Ovary (tissue), 7 donors: ENCODE measurements at regions not wholly inside any gene's neighbourhood (a gene's known extent, or its start where the extent isn't known, plus 50 kb on each side); places are given as distances from the start of the nearest gene placed in this dataset.

ENCODE experiments used
- DNase-seq, 5 donors: peaks; one replicate each; pipeline ENCODE4 v3.0.0-alpha.2; 2019 to 2020
- H3K27ac ChIP-seq, 2 donors: fragments of 200-600 bp; one replicate each; pipeline versions ENCODE4 v1.5.1 to v1.8.0; 2019 to 2022
- H3K27me3 ChIP-seq: fragments of 200-600 bp; one replicate; pipeline ENCODE4 v1.8.0; 2022
- H3K36me3 ChIP-seq: fragments of 200-600 bp; sonication (generic); one replicate; pipeline ENCODE4 v1.5.1; 2019
- H3K4me1 ChIP-seq: one replicate; pipeline ENCODE4 v1.8.1; 2013; ENCODE audit warnings: mild to moderate bottlenecking, moderate library complexity; ENCODE audit not compliant: insufficient read depth
- H3K4me3 ChIP-seq: fragments of 200-600 bp; sonication (generic); one replicate; pipeline ENCODE4 v1.5.1; 2017
- H3K9me3 ChIP-seq, 2 donors: fragments of 200-600 bp in 1 of 2; sonication (generic) in 1 of 2; one replicate each; pipeline versions ENCODE4 v1.5.1 to v1.8.1; 2013 to 2019; ENCODE audit warnings: mild to moderate bottlenecking in 1 of 2, moderate library complexity in 1 of 2
- EP300 ChIP-seq: sonication (generic); formaldehyde crosslinking; IDR thresholded peaks from one replicate; pipeline ENCODE4 v1.6.1; 2017; ENCODE audit warnings: antibody characterized with exemption
- POLR2A ChIP-seq: fragments of 450-650 bp; IDR thresholded peaks from one replicate; pipeline ENCODE4 v1.6.1; 2017; ENCODE audit warnings: antibody characterized with exemption, mild to moderate bottlenecking, moderate library complexity
- WGBS, 3 donors: extraction: QIAGEN DNeasy Blood & Tissue Kit in 1 of 3; methylation state at CpG; one replicate each; pipeline versions ENCODE4 v1.1.5 to v1.1.7; 2013 to 2017; 5-methylcytosine and 5-hydroxymethylcytosine counted together
- intact Hi-C, 4 donors: fragments of 100-400 bp; cut with DNase I; formaldehyde crosslinking; loops; one replicate each; pipeline versions ENCODE4 v1.11.0 to v1.15.1; 2022 to 2023
- TF ChIP-seq, protein P1 (sequence below), 3 donors: fragments of 450-650 bp in 2 of 3; fragments of 200-600 bp in 1 of 3; IDR thresholded peaks; one replicate each; pipeline versions ENCODE4 v1.5.1 to v1.8.0; 2016 to 2022; ENCODE audit warnings: antibody characterized with exemption in 3 of 3, mild to moderate bottlenecking in 1 of 3
- donor health status: DM: no; HTN: no; CAD: no; lungs with moderate emphysema.
- donor health status: DM: no; HTN: no; CAD: no.
- donor health status: Bipolar disorder and iron deficiency.
- donor health status: DM: no; HTN: no; CAD: no.
- donor health status: DM: yes; HTN: yes; CAD: no.

GRCh38 chr1:217109928-217110327 is 386.7 kb upstream of the ESRRG start:
- 67 to 78% (median 69%) methylated on average over 1 of the region's 1 CpG for WGBS, 3 donors
- H3K4me1 ChIP-seq = no peaks in the 10 kb centered on the region
- intact Hi-C loops = no loop called here
- H3K4me3 ChIP-seq = no peak overlapping the region
- no peak overlapping the region for H3K27ac ChIP-seq
- no peaks in the 10 kb centered on the region for H3K27me3 ChIP-seq
- H3K36me3 ChIP-seq = no peaks in the 10 kb centered on the region
- H3K9me3 ChIP-seq = no peaks in the 10 kb centered on the region
- DNase-seq = no peak
- TF ChIP-seq POLR2A (no peak), EP300 (no peak)
- TF ChIP-seq, protein P1, sequence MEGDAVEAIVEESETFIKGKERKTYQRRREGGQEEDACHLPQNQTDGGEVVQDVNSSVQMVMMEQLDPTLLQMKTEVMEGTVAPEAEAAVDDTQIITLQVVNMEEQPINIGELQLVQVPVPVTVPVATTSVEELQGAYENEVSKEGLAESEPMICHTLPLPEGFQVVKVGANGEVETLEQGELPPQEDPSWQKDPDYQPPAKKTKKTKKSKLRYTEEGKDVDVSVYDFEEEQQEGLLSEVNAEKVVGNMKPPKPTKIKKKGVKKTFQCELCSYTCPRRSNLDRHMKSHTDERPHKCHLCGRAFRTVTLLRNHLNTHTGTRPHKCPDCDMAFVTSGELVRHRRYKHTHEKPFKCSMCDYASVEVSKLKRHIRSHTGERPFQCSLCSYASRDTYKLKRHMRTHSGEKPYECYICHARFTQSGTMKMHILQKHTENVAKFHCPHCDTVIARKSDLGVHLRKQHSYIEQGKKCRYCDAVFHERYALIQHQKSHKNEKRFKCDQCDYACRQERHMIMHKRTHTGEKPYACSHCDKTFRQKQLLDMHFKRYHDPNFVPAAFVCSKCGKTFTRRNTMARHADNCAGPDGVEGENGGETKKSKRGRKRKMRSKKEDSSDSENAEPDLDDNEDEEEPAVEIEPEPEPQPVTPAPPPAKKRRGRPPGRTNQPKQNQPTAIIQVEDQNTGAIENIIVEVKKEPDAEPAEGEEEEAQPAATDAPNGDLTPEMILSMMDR (IDR thresholded peaks at IDR 0.05) = no peak

DNA sequence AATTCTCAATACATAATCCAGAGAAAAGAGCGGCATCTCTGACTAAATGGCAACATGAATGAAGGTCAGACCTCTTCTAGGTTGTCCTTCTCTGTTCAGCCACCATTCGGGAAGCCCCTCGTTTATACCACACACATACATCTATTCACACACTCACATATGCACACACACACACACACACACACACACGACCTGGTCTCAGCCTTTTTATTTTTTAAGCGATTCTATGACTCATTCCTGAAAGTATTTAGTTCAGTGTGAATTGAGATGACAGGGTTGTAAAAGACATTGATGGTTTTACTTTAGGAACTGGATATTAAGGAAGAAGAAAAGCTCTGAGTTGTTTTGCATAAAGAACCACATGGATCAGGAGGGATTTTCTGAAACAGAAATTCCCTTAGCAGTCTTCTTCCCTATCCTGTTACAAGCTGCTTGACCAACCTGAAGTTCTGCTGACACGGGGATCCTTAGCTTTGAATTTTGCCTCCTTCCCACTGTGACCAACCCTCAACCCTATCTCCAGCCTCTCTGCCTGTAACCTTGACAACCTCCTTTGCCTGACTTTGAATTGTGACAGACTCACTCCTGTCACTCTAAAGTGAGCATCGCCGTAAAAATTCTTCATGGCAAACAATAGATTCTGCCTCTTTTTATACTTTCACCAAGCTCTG is 383.1 kb upstream of the ESRRG start:
- WGBS, 3 donors = 61 to 67% (median 63%) methylated on average over 8 of the region's 8 CpGs
- DNase-seq = no peak
- Histone ChIP-seq H3K27me3 (no peaks in the 10 kb centered on the region), H3K4me1 (no peaks in the 10 kb centered on the region), H3K9me3 (no peaks in the 10 kb centered on the region), H3K27ac (no peak overlapping the region), H3K36me3 (no peaks in the 10 kb centered on the region), H3K4me3 (no peak overlapping the region)
- intact Hi-C loops = no loop called here
- TF ChIP-seq EP300 (no peak), POLR2A (no peak)
- TF ChIP-seq, protein P1 (IDR thresholded peaks at IDR 0.05) = no peak

- 80 to 85% (median 82%) methylated on average over 5 of the region's 5 CpGs for WGBS, 3 donors
- no peaks in the 10 kb centered on the region for H3K9me3 ChIP-seq
These were observed 382.2 kb upstream of the ESRRG start for GRCh38 chr1:217105437-217105836.

DNA sequence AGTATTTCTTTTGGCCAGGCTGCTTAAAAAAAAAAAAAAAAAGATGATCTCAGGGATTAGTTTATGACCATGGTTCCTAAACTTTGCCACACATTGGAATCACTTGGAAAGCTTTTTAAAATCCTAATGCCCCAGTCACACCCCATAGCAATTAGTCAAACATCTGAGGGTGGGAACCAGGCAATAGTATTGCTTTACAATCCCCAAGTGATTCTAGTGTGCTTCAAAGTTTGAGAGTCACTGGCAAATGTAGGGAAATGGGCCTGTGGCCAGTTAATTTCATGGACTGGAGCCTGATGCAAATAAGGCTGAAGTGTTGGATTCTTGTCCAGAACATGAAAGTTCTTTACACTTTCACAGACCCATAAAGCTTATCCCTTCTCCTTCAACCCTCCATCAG is 374.6 kb upstream of the ESRRG start:
- intact Hi-C loops = no loop called here
- no peaks in the 10 kb centered on the region for H3K27me3 ChIP-seq
- no peak overlapping the region for H3K27ac ChIP-seq
- DNase-seq = no peak
- H3K9me3 ChIP-seq = no peaks in the 10 kb centered on the region
- no peaks in the 10 kb centered on the region for H3K4me1 ChIP-seq
- H3K36me3 ChIP-seq = no peaks in the 10 kb centered on the region
- no peak overlapping the region for H3K4me3 ChIP-seq
- TF ChIP-seq EP300 (no peak), POLR2A (no peak)
- TF ChIP-seq, protein P1 (IDR thresholded peaks at IDR 0.05) = no peak

More at GRCh38 chr1:217105437-217105836, 382.2 kb upstream of the ESRRG start:
- TF ChIP-seq, protein P1 (IDR thresholded peaks at IDR 0.05) = no peak
- TF ChIP-seq POLR2A (no peak), EP300 (no peak)
- no peaks in the 10 kb centered on the region for H3K36me3 ChIP-seq
- H3K4me3 ChIP-seq = no peak overlapping the region
- no peak for DNase-seq
- no peaks in the 10 kb centered on the region for H3K27me3 ChIP-seq
- no peaks in the 10 kb centered on the region for H3K4me1 ChIP-seq
- H3K27ac ChIP-seq = no peak overlapping the region
- intact Hi-C loops = no loop called here
